H1 (cell line): ENCODE measurements at regions not wholly inside any gene's neighbourhood (a gene's known extent, or its start where the extent isn't known, plus 50 kb on each side); places are given as distances from the start of the nearest gene placed in this dataset.

ENCODE experiments used
- CTCF ChIA-PET: fragments of 300-600 bp; sonication (Branson Sonifier 250); formaldehyde crosslinking; loops from one replicate; lab custom pipeline; 2021; ENCODE audit not compliant: partially characterized antibody; lab: Charles Lee
- POLR2A ChIA-PET: fragments of 300-600 bp; sonication (Branson Sonifier 250); formaldehyde crosslinking; loops from one replicate; lab custom pipeline; 2021; ENCODE audit warnings: inconsistent platforms; ENCODE audit not compliant: partially characterized antibody; lab: Charles Lee
- DNase-seq, 2 experiments: peaks; one replicate each; pipeline versions ENCODE4 v3.0.0 to v3.0.0-alpha.2; 2010 to 2022; ENCODE audit warnings: low spot score in 2 of 2, low read depth in 1 of 2, mixed read lengths in 1 of 2
- FAIRE-seq: peaks from 2 replicates; lab custom pipeline; 2011; peaks lifted over from hg19 to GRCh38; lab: Jason Lieb, UNC
- H2AFZ ChIP-seq: 2 replicates; pipeline ENCODE4 v1.8.1; 2012; ENCODE audit warnings: low read length, inconsistent platforms
- H2AK5ac ChIP-seq: 2 replicates; pipeline ENCODE4 v1.6.1; 2013; ENCODE audit warnings: low read depth, low read length
- H2BK120ac ChIP-seq: replicated peaks from 2 replicates; pipeline ENCODE3; 2013; ENCODE audit warnings: low read depth, low read length, inconsistent platforms
- H2BK12ac ChIP-seq: 2 replicates; pipeline ENCODE4 v1.6.1; 2013; ENCODE audit warnings: low read depth, low read length
- H2BK15ac ChIP-seq: 2 replicates; pipeline ENCODE4 v1.6.1; 2013; ENCODE audit warnings: low read length
- H2BK20ac ChIP-seq: 2 replicates; pipeline ENCODE4 v1.6.1; 2013; ENCODE audit warnings: low read length
- H2BK5ac ChIP-seq: 2 replicates; pipeline ENCODE4 v1.6.1; 2013; ENCODE audit warnings: low read depth, low read length
- H3K14ac ChIP-seq: 2 replicates; pipeline ENCODE4 v1.6.1; 2013; ENCODE audit warnings: inconsistent platforms; ENCODE audit not compliant: insufficient read length
- H3K18ac ChIP-seq: 2 replicates; pipeline ENCODE4 v1.6.1; 2013; ENCODE audit warnings: low read length; ENCODE audit errors: extremely low read depth
- H3K23ac ChIP-seq: 2 replicates; pipeline ENCODE4 v1.6.1; 2013; ENCODE audit warnings: inconsistent platforms; ENCODE audit not compliant: insufficient read length
- H3K23me2 ChIP-seq: 2 replicates; pipeline ENCODE4 v1.6.1; 2013; ENCODE audit warnings: low read depth, low read length
- H3K27ac ChIP-seq: 2 replicates; pipeline ENCODE4 v1.6.1; 2011; ENCODE audit warnings: low read depth, low read length, inconsistent platforms
- H3K27me3 ChIP-seq, 4 experiments: replicated peaks in 1 of 4; 1 replicate in 1 of 4; 2 replicates in 3 of 4; pipeline versions ENCODE4 v1.6.1 to v1.8.1; 2011 to 2013; ENCODE audit warnings: low read length in 3 of 4, mild to moderate bottlenecking in 3 of 4, inconsistent platforms in 2 of 4, mixed read lengths in 2 of 4, moderate library complexity in 1 of 4; ENCODE audit not compliant: control insufficient read depth in 3 of 4, insufficient read depth in 3 of 4; ENCODE audit errors: extremely low read depth in 1 of 4
- H3K36me3 ChIP-seq, 4 experiments: 2 replicates each; pipeline versions ENCODE4 v1.6.1 to v1.8.1; 2011 to 2013; ENCODE audit warnings: mild to moderate bottlenecking in 4 of 4, low read length in 3 of 4, moderate library complexity in 2 of 4, control low read depth in 1 of 4, inconsistent platforms in 1 of 4; ENCODE audit not compliant: insufficient read depth in 4 of 4, control insufficient read depth in 2 of 4
- H3K4ac ChIP-seq: replicated peaks from 2 replicates; pipeline ENCODE3; 2013; ENCODE audit warnings: low read length, low read depth, mixed read lengths, inconsistent platforms; ENCODE audit not compliant: insufficient read length
- H3K4me1 ChIP-seq, 4 experiments: replicated peaks in 1 of 4; 1 replicate in 1 of 4; 2 replicates in 3 of 4; pipeline versions ENCODE4 v1.6.1 to v1.8.1; 2011 to 2013; ENCODE audit warnings: low read length in 3 of 4, inconsistent platforms in 2 of 4, mixed read lengths in 1 of 4; ENCODE audit not compliant: insufficient read depth in 4 of 4, control insufficient read depth in 3 of 4
- H3K4me2 ChIP-seq, 2 experiments: 2 replicates each; pipeline versions ENCODE4 v1.6.1 to v1.8.1; 2011 to 2013; ENCODE audit warnings: low read depth in 2 of 2, low read length in 2 of 2, control low read depth in 1 of 2, inconsistent platforms in 1 of 2, mild to moderate bottlenecking in 1 of 2; ENCODE audit not compliant: insufficient read depth in 1 of 2
- H3K4me3 ChIP-seq, 4 experiments: fragments of 200-600, 300-600 bp in 1 of 4; sonication (generic), shearing (Covaris generic), sonication (Bioruptor Twin) in 1 of 4; 2 replicates each; pipeline versions ENCODE4 v1.5.1 to v1.8.1; 2011 to 2016; ENCODE audit warnings: low read length in 4 of 4, low read depth in 3 of 4, control low read depth in 2 of 4, inconsistent platforms in 2 of 4, mild to moderate bottlenecking in 2 of 4, mixed read lengths in 1 of 4, moderate library complexity in 1 of 4; ENCODE audit not compliant: insufficient read depth in 2 of 4; ENCODE audit errors: extremely low read depth in 1 of 4
- H3K56ac ChIP-seq: replicated peaks from 2 replicates; pipeline ENCODE3; 2013; ENCODE audit warnings: low read depth, mild to moderate bottlenecking, mixed read lengths, low read length, inconsistent platforms; ENCODE audit not compliant: insufficient read length
- H3K79me1 ChIP-seq: 2 replicates; pipeline ENCODE4 v1.6.1; 2013; ENCODE audit warnings: low read depth, low read length, control low read depth
- H3K79me2 ChIP-seq, 2 experiments: 2 replicates each; pipeline versions ENCODE4 v1.6.1 to v1.8.1; 2012 to 2013; ENCODE audit warnings: low read length in 2 of 2, mild to moderate bottlenecking in 2 of 2, inconsistent platforms in 1 of 2; ENCODE audit not compliant: insufficient read depth in 2 of 2, control insufficient read depth in 1 of 2
- H3K9ac ChIP-seq, 4 experiments: replicated peaks in 1 of 4; 1 replicate in 1 of 4; 2 replicates in 3 of 4; pipeline versions ENCODE4 v1.6.1 to v1.8.1; 2011 to 2013; ENCODE audit warnings: low read depth in 3 of 4, low read length in 3 of 4, control low read depth in 2 of 4, mild to moderate bottlenecking in 2 of 4, moderate library complexity in 2 of 4, inconsistent platforms in 1 of 4; ENCODE audit errors: extremely low read depth in 1 of 4
- H3K9me3 ChIP-seq, 2 experiments: 2 replicates each; pipeline versions ENCODE4 v1.6.1 to v1.8.1; 2012 to 2013; ENCODE audit warnings: mild to moderate bottlenecking in 2 of 2, moderate library complexity in 2 of 2, control low read depth in 1 of 2, inconsistent platforms in 1 of 2, low read depth in 1 of 2, low read length in 1 of 2, mixed read lengths in 1 of 2; ENCODE audit not compliant: insufficient read depth in 2 of 2
- H4K20me1 ChIP-seq, 2 experiments: replicated peaks in 1 of 2; 2 replicates each; pipeline versions ENCODE3 to v1.8.1; 2011 to 2013; ENCODE audit warnings: inconsistent platforms in 2 of 2, low read length in 2 of 2, mild to moderate bottlenecking in 1 of 2; ENCODE audit not compliant: insufficient read depth in 2 of 2, control insufficient read depth in 1 of 2
- H4K5ac ChIP-seq: 2 replicates; pipeline ENCODE4 v1.6.1; 2013; ENCODE audit warnings: low read length, low read depth, mixed read lengths, inconsistent platforms; ENCODE audit not compliant: insufficient read length
- H4K8ac ChIP-seq: 2 replicates; pipeline ENCODE4 v1.8.0; 2013; ENCODE audit warnings: mild to moderate bottlenecking, moderate library complexity, low read length, inconsistent platforms; ENCODE audit not compliant: insufficient read depth; ENCODE audit errors: extremely low read depth
- H4K91ac ChIP-seq: replicated peaks from 2 replicates; pipeline ENCODE3; 2013; ENCODE audit warnings: low read length, mixed read lengths, inconsistent platforms; ENCODE audit not compliant: insufficient read length
- ASH2L ChIP-seq: fragments of 200-600, 300-600 bp; sonication (generic); IDR thresholded peaks from one replicate; pipeline ENCODE4 v1.7.1; 2017; ENCODE audit warnings: low read length
- CREB1 ChIP-seq: IDR thresholded peaks from 2 replicates; pipeline ENCODE4 v1.6.1; 2012; ENCODE audit warnings: inconsistent platforms
- EGR1 ChIP-seq: IDR thresholded peaks from 2 replicates; pipeline ENCODE4 v1.6.1; 2011; ENCODE audit warnings: low read depth, low read length, borderline replicate concordance
- JUN ChIP-seq: IDR thresholded peaks from 2 replicates; pipeline ENCODE4 v1.6.1; 2011; ENCODE audit warnings: low read depth, mild to moderate bottlenecking, improper control_type of control experiment, low read length
- POU5F1 ChIP-seq: IDR thresholded peaks from 2 replicates; pipeline ENCODE4 v1.6.1; 2011; ENCODE audit warnings: low read depth, mild to moderate bottlenecking, low read length, moderate library complexity
- RNF2 ChIP-seq: fragments of 200-900, 300-1000 bp; sonication (generic); IDR thresholded peaks from 2 replicates; pipeline ENCODE4 v1.7.1; 2016; ENCODE audit warnings: borderline replicate concordance, low read depth, mild to moderate bottlenecking, antibody characterized with exemption, low read length; ENCODE audit not compliant: poor library complexity, severe bottlenecking; ENCODE audit errors: missing control alignments
- SIN3A ChIP-seq, 2 experiments: IDR thresholded peaks in 1 of 2; conservative IDR thresholded peaks in 1 of 2; 2 replicates each; pipeline ENCODE4 v1.6.1; 2011 to 2012; ENCODE audit warnings: low read length in 2 of 2, improper control_type of control experiment in 1 of 2, low read depth in 1 of 2, mild to moderate bottlenecking in 1 of 2
- SIX5 ChIP-seq: IDR thresholded peaks from 2 replicates; pipeline ENCODE4 v1.6.1; 2011; ENCODE audit warnings: mild to moderate bottlenecking, low read depth, low read length
- SP4 ChIP-seq: IDR thresholded peaks from 2 replicates; pipeline ENCODE4 v1.6.1; 2012; ENCODE audit warnings: low read length, inconsistent platforms
- TAF7 ChIP-seq: optimal IDR thresholded peaks from 2 replicates; pipeline ENCODE3; 2011; ENCODE audit warnings: low read depth, mild to moderate bottlenecking, inconsistent platforms, low read length, moderate library complexity, borderline replicate concordance
- WGBS, 2 experiments: shearing (Covaris generic) in 1 of 2; methylation state at CpG; one replicate each; pipeline versions ENCODE4 v1.1.6 to v1.1.7; 2013 to 2015; ENCODE audit warnings: low lambda C conversion rate in 2 of 2, mixed read lengths in 2 of 2, inconsistent platforms in 1 of 2, low coverage in 1 of 2, missing lambda C conversion rate in 1 of 2; ENCODE audit not compliant: insufficient replicate concordance in 2 of 2, insufficient coverage in 1 of 2, insufficient read length in 1 of 2; ENCODE audit errors: extremely low coverage in 1 of 2, missing lambda C conversion rate in 1 of 2; 5-methylcytosine and 5-hydroxymethylcytosine counted together
- TF ChIP-seq, protein P1 (sequence below): IDR thresholded peaks from 2 replicates; pipeline ENCODE4 v1.6.1; 2012; ENCODE audit warnings: low read length, inconsistent platforms

GRCh38 chr2:7467782-7468447 lies 550.7 kb downstream of the RNF144A start:
- H3K27ac ChIP-seq, result no peak overlapping the region
- no peak overlapping the region for H3K4me2 ChIP-seq
- FAIRE-seq (no peak), DNase-seq (no peak)
- no peak overlapping the region for H4K8ac ChIP-seq
- H3K27me3 ChIP-seq, result no peaks in the 10 kb centered on the region
- no peaks in the 10 kb centered on the region for H3K36me3 ChIP-seq
- no peak overlapping the region for H2BK12ac ChIP-seq
- CTCF ChIA-PET, result interaction anchor here (0.7 to 1.8 kb wide), 3 partner anchors 8 to 1118 kb away, joined by 3 read pairs; no protein-coding TSS in a partner anchor
- H3K23me2 ChIP-seq, result no peaks in the 10 kb centered on the region
- H3K4me1 ChIP-seq, result 0 out of 7 replicates have a peak, but pooled peaks cover 0 to 2% (median 0%) of the 10 kb centered on the region in 4 experiments
- POLR2A ChIA-PET, result no interaction called here
- no peak overlapping the region for H4K5ac ChIP-seq
- H2AFZ ChIP-seq, result 0 out of 2 replicates have a peak overlapping the region, but pooled peaks have one; percentile 91
- no peak overlapping the region for H2BK15ac ChIP-seq
- H3K14ac ChIP-seq, result no peak overlapping the region
- no peaks in the 10 kb centered on the region for H3K9me3 ChIP-seq
- H3K23ac ChIP-seq, result no peak overlapping the region
- no peak overlapping the region for H2BK5ac ChIP-seq
- no peak overlapping the region for H2BK120ac ChIP-seq
- no peaks in the 10 kb centered on the region for H4K20me1 ChIP-seq
- no peak overlapping the region for H3K4ac ChIP-seq
- no peak overlapping the region for H3K56ac ChIP-seq
- 0 out of 2 replicates have a peak overlapping the region, but pooled peaks have one; percentile 3 for H2BK20ac ChIP-seq
- H3K79me2 ChIP-seq, result no peaks in the 10 kb centered on the region
- H3K79me1 ChIP-seq, result no peaks in the 10 kb centered on the region
- WGBS, 2 experiments, result 76% methylated on average over 4 of the region's 4 CpGs; no CpG with 5 or more reads in 1 of the 2 experiments
- no peak overlapping the region for H3K18ac ChIP-seq
- H3K4me3 ChIP-seq, result no peak overlapping the region
- no peak overlapping the region for H2AK5ac ChIP-seq
- H3K9ac ChIP-seq, result no peak overlapping the region
- H4K91ac ChIP-seq, result no peak overlapping the region
- TF ChIP-seq CREB1, result no peak
- TF ChIP-seq, protein P1, sequence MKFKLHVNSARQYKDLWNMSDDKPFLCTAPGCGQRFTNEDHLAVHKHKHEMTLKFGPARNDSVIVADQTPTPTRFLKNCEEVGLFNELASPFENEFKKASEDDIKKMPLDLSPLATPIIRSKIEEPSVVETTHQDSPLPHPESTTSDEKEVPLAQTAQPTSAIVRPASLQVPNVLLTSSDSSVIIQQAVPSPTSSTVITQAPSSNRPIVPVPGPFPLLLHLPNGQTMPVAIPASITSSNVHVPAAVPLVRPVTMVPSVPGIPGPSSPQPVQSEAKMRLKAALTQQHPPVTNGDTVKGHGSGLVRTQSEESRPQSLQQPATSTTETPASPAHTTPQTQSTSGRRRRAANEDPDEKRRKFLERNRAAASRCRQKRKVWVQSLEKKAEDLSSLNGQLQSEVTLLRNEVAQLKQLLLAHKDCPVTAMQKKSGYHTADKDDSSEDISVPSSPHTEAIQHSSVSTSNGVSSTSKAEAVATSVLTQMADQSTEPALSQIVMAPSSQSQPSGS, result no peak
- TF ChIP-seq SIX5, result no peak
- no peak for TF ChIP-seq TAF7
- TF ChIP-seq ASH2L, result no peak
- no peak for TF ChIP-seq JUN
- TF ChIP-seq EGR1, result no peak
- no peak for TF ChIP-seq POU5F1
- TF ChIP-seq RNF2, result no peak
- no peak for TF ChIP-seq SIN3A (conservative IDR thresholded peaks at IDR 0.05 in 1 of 2, IDR thresholded peaks at IDR 0.05 in 1 of 2; ENCODE audit: low read depth in 1 of 2, low read length in 2 of 2)
- TF ChIP-seq SP4, result no peak
